GM12878 (cell line): ENCODE measurements at regions not wholly inside any gene's neighbourhood (a gene's known extent, or its start where the extent isn't known, plus 50 kb on each side); places are given as distances from the start of the nearest gene placed in this dataset.

Experiments used
- ATAC-seq: fragments of 200-7000 bp; cut with Tn5 transposase; 3 replicates; pipeline ENCODE4 v1.9.1; 2020; ENCODE audit warnings: mild to moderate bottlenecking, moderate library complexity
- BruUV-seq: library from RNA; stranded (reverse); fragments of 400-500 nt; replicated peaks from 2 replicates; lab custom pipeline; 2021; lab: Mats Ljungman, UMichigan
- CTCF ChIA-PET: fragments of 300-600 bp; sonication (Branson Sonifier 250); formaldehyde crosslinking; extraction: SDS; loops from one replicate; lab custom pipeline; 2021; ENCODE audit warnings: inconsistent platforms; lab: Yijun Ruan, JAX
- POLR2A ChIA-PET: fragments of 350-600 bp; formaldehyde crosslinking; extraction: SDS; loops from one replicate; lab custom pipeline; 2021; ENCODE audit warnings: inconsistent platforms; lab: Charles Lee
- RAD21 ChIA-PET: fragments of 300-600 bp; sonication (Branson Sonifier 250); formaldehyde crosslinking; loops from one replicate; lab custom pipeline; 2023; ENCODE audit warnings: antibody characterized with exemption; ENCODE audit not compliant: unreplicated experiment; lab: Charles Lee
- SMC1A ChIA-PET: fragments of 300-600 bp; sonication (Branson Sonifier 250); formaldehyde crosslinking; loops from one replicate; lab custom pipeline; 2023; ENCODE audit not compliant: unreplicated experiment, uncharacterized antibody; lab: Charles Lee
- DNase-seq: peaks from one replicate; pipeline ENCODE4 v3.0.0-alpha.2; 2011; ENCODE audit warnings: low read depth, low spot score
- FAIRE-seq: peaks from 3 replicates; lab custom pipeline; 2011; peaks lifted over from hg19 to GRCh38; lab: Jason Lieb, UNC
- H2AFZ ChIP-seq: 2 replicates; pipeline ENCODE4 v1.6.0; 2011; ENCODE audit warnings: low read depth, low read length, control low read depth; ENCODE audit not compliant: control insufficient read depth
- H3K27ac ChIP-seq: 2 replicates; pipeline ENCODE4 v1.5.1; 2011; ENCODE audit warnings: control low read depth; ENCODE audit not compliant: control insufficient read depth, insufficient read depth
- H3K27me3 ChIP-seq, 2 experiments: replicated peaks in 1 of 2; 2 replicates each; pipeline versions ENCODE4 v1.6.0 to v1.6.1; 2011; ENCODE audit warnings: low read length in 1 of 2; ENCODE audit not compliant: control insufficient read depth in 2 of 2, insufficient read depth in 2 of 2
- H3K36me3 ChIP-seq, 2 experiments: 2 replicates each; pipeline ENCODE4 v1.5.1; 2011; ENCODE audit warnings: low read length in 1 of 2; ENCODE audit not compliant: control insufficient read depth in 2 of 2, insufficient read depth in 2 of 2
- H3K4me1 ChIP-seq: 2 replicates; pipeline ENCODE4 v1.6.1; 2011; ENCODE audit warnings: mild to moderate bottlenecking, low read length, moderate library complexity, mixed read lengths; ENCODE audit not compliant: control insufficient read depth, insufficient read depth
- H3K4me2 ChIP-seq: 2 replicates; pipeline ENCODE4 v1.6.0; 2011; ENCODE audit warnings: control low read depth; ENCODE audit not compliant: control insufficient read depth, insufficient read depth
- H3K4me3 ChIP-seq: fragments of 200-600 bp; sonication (generic); 2 replicates; pipeline ENCODE4 v1.5.1; 2016
- H3K79me2 ChIP-seq: 2 replicates; pipeline ENCODE4 v1.6.0; 2011; ENCODE audit warnings: low read length; ENCODE audit not compliant: control insufficient read depth, insufficient read depth
- H3K9ac ChIP-seq: 2 replicates; pipeline ENCODE4 v1.8.0; 2011; ENCODE audit warnings: low read length, control low read depth, mixed read lengths; ENCODE audit not compliant: control insufficient read depth, insufficient read depth
- H3K9me3 ChIP-seq: replicated peaks from 3 replicates; pipeline ENCODE4 v1.5.1; 2011; ENCODE audit warnings: mild to moderate bottlenecking, low read length; ENCODE audit not compliant: control insufficient read depth, insufficient read depth
- H4K20me1 ChIP-seq: 2 replicates; pipeline ENCODE4 v1.6.0; 2011; ENCODE audit not compliant: control insufficient read depth, insufficient read depth
- CBX3 ChIP-seq: fragments of 200-600 bp; sonication (generic); IDR thresholded peaks from 2 replicates; pipeline ENCODE4 v1.6.1; 2016; ENCODE audit warnings: low read depth, borderline replicate concordance
- CBX5 ChIP-seq: sonication (generic); IDR thresholded peaks from 2 replicates; pipeline ENCODE4 v1.6.1; 2016; ENCODE audit warnings: low read depth, moderate library complexity, mild to moderate bottlenecking, inconsistent platforms
- CREB1 ChIP-seq: IDR thresholded peaks from 2 replicates; pipeline ENCODE4 v1.6.1; 2012; ENCODE audit warnings: low read depth, mild to moderate bottlenecking, inconsistent platforms
- E4F1 ChIP-seq: fragments of 450-650 bp; IDR thresholded peaks from 2 replicates; pipeline ENCODE4 v1.6.1; 2018; ENCODE audit warnings: borderline replicate concordance, mild to moderate bottlenecking; ENCODE audit not compliant: partially characterized antibody
- EGR1 ChIP-seq, 2 experiments: IDR thresholded peaks; 1 replicate in 1 of 2; 2 replicates in 1 of 2; pipeline ENCODE4 v1.6.1; 2011 to 2012; ENCODE audit warnings: low read depth in 2 of 2, low read length in 2 of 2, borderline replicate concordance in 1 of 2, mild to moderate bottlenecking in 1 of 2, moderate library complexity in 1 of 2
- IRF5 ChIP-seq: fragments of 450-650 bp; IDR thresholded peaks from 2 replicates; pipeline ENCODE4 v1.6.1; 2017; ENCODE audit warnings: borderline replicate concordance
- SMAD1 ChIP-seq: fragments of 450-650 bp; IDR thresholded peaks from 2 replicates; pipeline ENCODE4 v1.6.1; 2018; ENCODE audit warnings: mild to moderate bottlenecking, low read depth; ENCODE audit not compliant: partially characterized antibody
- SREBF1 ChIP-seq: IDR thresholded peaks from 2 replicates; pipeline ENCODE4 v1.6.1; 2012; ENCODE audit warnings: mild to moderate bottlenecking, low read length
- STAT1 ChIP-seq: fragments of 450-650 bp; conservative IDR thresholded peaks from 2 replicates; pipeline ENCODE4 v1.6.1; 2014; ENCODE audit warnings: antibody characterized with exemption, mild to moderate bottlenecking
- TCF3 ChIP-seq: IDR thresholded peaks from 2 replicates; pipeline ENCODE4 v1.6.1; 2012; ENCODE audit warnings: low read depth, mild to moderate bottlenecking, low read length, borderline replicate concordance; ENCODE audit not compliant: insufficient read depth
- WRNIP1 ChIP-seq: IDR thresholded peaks from 2 replicates; pipeline ENCODE4 v1.6.1; 2011; ENCODE audit warnings: low read depth, low read length, improper control_type of control experiment, borderline replicate concordance
- ZBTB40 ChIP-seq: fragments of 450-650 bp; IDR thresholded peaks from 2 replicates; pipeline ENCODE4 v1.6.1; 2016; ENCODE audit warnings: mild to moderate bottlenecking, moderate library complexity, borderline replicate concordance
- WGBS: methylation state at CpG from one replicate; pipeline ENCODE4 v1.1.6; 2016; ENCODE audit warnings: low lambda C conversion rate; ENCODE audit not compliant: insufficient replicate concordance, insufficient coverage; ENCODE audit errors: missing lambda C conversion rate; 5-methylcytosine and 5-hydroxymethylcytosine counted together
- in situ Hi-C: fragments of 300-500 bp; cut with MboI; formaldehyde crosslinking; loops from 9 replicates; pipeline ENCODE4 v1.14.3; 2018; ENCODE audit warnings: mixed read lengths
- intact Hi-C: fragments of 100-400 bp; cut with micrococcal nuclease; formaldehyde crosslinking; loops from one replicate; pipeline ENCODE4 v1.14.2; 2022; ENCODE audit not compliant: unreplicated experiment

GRCh38 chr13:31890946-31891345, 140.6 kb upstream of the FRY start (continued):
- TF ChIP-seq E4F1: no peak

- Histone ChIP-seq H3K9ac (no peak overlapping the region), H3K4me3 (no peak overlapping the region), H3K27ac (no peak overlapping the region), H2AFZ (no peak overlapping the region), H3K9me3 (no peaks in the 10 kb centered on the region; the same call in 2 of the 3 replicates), H3K4me1 (peaks cover 7% of the 10 kb centered on the region; the same call in 1 of the 2 replicates), H4K20me1 (no peaks in the 10 kb centered on the region), H3K79me2 (no peaks in the 10 kb centered on the region), H3K27me3 (no peaks in the 10 kb centered on the region), H3K4me2 (no peak overlapping the region), H3K36me3 (no peaks in the 10 kb centered on the region)
- ChIA-PET POLR2A (no interaction called here), RAD21 (no interaction called here), SMC1A (no interaction called here), CTCF (interaction anchor here (2.3 kb wide), 1 partner anchor 18 kb away, joined by 7 read pairs; no protein-coding TSS in a partner anchor)
- 92% methylated on average over 2 of the region's 2 CpGs for WGBS
- ATAC-seq (no peak), FAIRE-seq (no peak), DNase-seq (no peak)
- in situ Hi-C loops (no loop called here), intact Hi-C loops (no loop called here)
- BruUV-seq: no TSS peak
- no peak for TF ChIP-seq SMAD1
- TF ChIP-seq CBX3: no peak
- TF ChIP-seq CBX5: no peak
- no peak for TF ChIP-seq EGR1 (IDR thresholded peaks at IDR 0.05; ENCODE audit: borderline replicate concordance in 1 of 2, low read depth in 2 of 2, low read length in 2 of 2)
- TF ChIP-seq ZBTB40: no peak
- no peak for TF ChIP-seq TCF3
- no peak for TF ChIP-seq WRNIP1
- TF ChIP-seq CREB1: no peak
- TF ChIP-seq IRF5: no peak
- no peak for TF ChIP-seq STAT1
- TF ChIP-seq SREBF1: no peak
Observed at GRCh38 chr13:31891472-31891871, 140.1 kb upstream of the FRY start.
